ENCODE measurements at regions not wholly inside any gene's neighbourhood (a gene's known extent, or its start where the extent isn't known, plus 50 kb on each side); places are given as distances from the start of the nearest gene placed in this dataset.

DNA sequence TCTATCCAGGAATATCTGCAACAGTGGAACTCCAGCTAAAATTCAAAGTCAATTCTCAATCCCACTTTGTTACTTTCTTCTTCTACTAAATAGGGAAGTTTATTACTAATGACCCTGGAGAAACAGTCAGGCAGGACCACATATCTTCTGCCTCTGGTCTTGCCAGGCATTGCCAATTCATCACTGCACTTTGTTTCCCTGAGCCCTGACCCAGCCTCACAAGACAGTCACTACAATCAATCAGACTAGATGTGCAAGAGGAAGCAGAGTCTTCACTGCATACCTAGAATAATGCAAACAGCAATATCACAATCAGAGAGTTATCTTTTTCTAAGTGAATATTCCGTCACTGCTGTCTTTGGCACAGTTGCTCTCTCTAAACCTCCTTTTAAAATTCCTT, 74.9 kb upstream of the GAS1 start:
- no peak for ATAC-seq
- H3K79me2 ChIP-seq (ENCODE audit: insufficient read depth, low read length), result no peaks in the 10 kb centered on the region
- no peaks in the 10 kb centered on the region for H3K9me2 ChIP-seq (ENCODE audit: insufficient read depth)
- H3K9ac ChIP-seq (ENCODE audit: low read length), result no peak overlapping the region
- ChIA-PET RAD21 (ENCODE audit: low non-redundant PET in 1 of 2, low total read pairs in 2 of 2, uncharacterized antibody in 2 of 2, unreplicated experiment in 2 of 2) (no interaction called here), POLR2A (no interaction called here), CTCF (no interaction called here)
- H3K4me2 ChIP-seq (ENCODE audit: low read length), result no peak overlapping the region
- no TSS peak for BruUV-seq (replicated peaks)
- H3K27me3 ChIP-seq (ENCODE audit: insufficient read depth, low read length), result no peaks in the 10 kb centered on the region
- no peaks in the 10 kb centered on the region for H3K4me1 ChIP-seq (ENCODE audit: control insufficient read depth in 1 of 2, insufficient read depth in 2 of 2, low read length in 2 of 2)
- no peak overlapping the region for H2AFZ ChIP-seq (ENCODE audit: low read depth, low read length, poor library complexity, severe bottlenecking)
- no peaks in the 10 kb centered on the region for H4K20me1 ChIP-seq (ENCODE audit: insufficient read depth)
- no peak for TF ChIP-seq EGR1 (IDR thresholded peaks at IDR 0.05; ENCODE audit: low read depth)
- TF ChIP-seq REST (IDR thresholded peaks at IDR 0.05; ENCODE audit: low read depth), result no peak
- DNase-seq (ENCODE audit: low read depth, low spot score), result no peak
- no peak overlapping the region for H3K27ac ChIP-seq (ENCODE audit: low read depth, low read length)
- no peaks in the 10 kb centered on the region for H3K9me3 ChIP-seq (ENCODE audit: control insufficient read depth in 1 of 2, insufficient read depth in 1 of 2, low read depth in 1 of 2, low read length in 2 of 2)
- intact Hi-C loops (cut with micrococcal nuclease), result no loop called here
- H3K36me3 ChIP-seq (ENCODE audit: control insufficient read depth in 1 of 2, insufficient read depth in 2 of 2, low read length in 2 of 2), result no peaks in the 10 kb centered on the region
- no peak overlapping the region for H3K4me3 ChIP-seq (replicated peaks in 1 of 2; ENCODE audit: low read depth in 1 of 2, low read length in 2 of 2)

- ChIA-PET CTCF (no interaction called here), RAD21 (ENCODE audit: low non-redundant PET in 1 of 2, low total read pairs in 2 of 2, uncharacterized antibody in 2 of 2, unreplicated experiment in 2 of 2) (no interaction called here), POLR2A (no interaction called here)
- Histone ChIP-seq H3K9me3 (ENCODE audit: control insufficient read depth in 1 of 2, insufficient read depth in 1 of 2, low read depth in 1 of 2, low read length in 2 of 2) (no peaks in the 10 kb centered on the region), H3K36me3 (ENCODE audit: control insufficient read depth in 1 of 2, insufficient read depth in 2 of 2, low read length in 2 of 2) (no peaks in the 10 kb centered on the region), H3K4me1 (ENCODE audit: control insufficient read depth in 1 of 2, insufficient read depth in 2 of 2, low read length in 2 of 2) (no peaks in the 10 kb centered on the region), H3K4me3 (replicated peaks in 1 of 2; ENCODE audit: low read depth in 1 of 2, low read length in 2 of 2) (no peak overlapping the region), H3K9ac (ENCODE audit: low read length) (no peak overlapping the region), H2AFZ (ENCODE audit: low read depth, low read length, poor library complexity, severe bottlenecking) (no peak overlapping the region), H3K4me2 (ENCODE audit: low read length) (no peak overlapping the region), H3K79me2 (ENCODE audit: insufficient read depth, low read length) (no peaks in the 10 kb centered on the region), H3K9me2 (ENCODE audit: insufficient read depth) (no peaks in the 10 kb centered on the region), H3K27me3 (ENCODE audit: insufficient read depth, low read length) (no peaks in the 10 kb centered on the region), H4K20me1 (ENCODE audit: insufficient read depth) (no peaks in the 10 kb centered on the region), H3K27ac (ENCODE audit: low read depth, low read length) (no peak overlapping the region)
- no TSS peak for BruUV-seq (replicated peaks)
- intact Hi-C loops (cut with micrococcal nuclease), result no loop called here
- DNase-seq (ENCODE audit: low read depth, low spot score) (no peak), ATAC-seq (no peak)
- no peak for TF ChIP-seq CBX3 (IDR thresholded peaks at IDR 0.05; ENCODE audit: low read depth)
- TF ChIP-seq, protein P1, sequence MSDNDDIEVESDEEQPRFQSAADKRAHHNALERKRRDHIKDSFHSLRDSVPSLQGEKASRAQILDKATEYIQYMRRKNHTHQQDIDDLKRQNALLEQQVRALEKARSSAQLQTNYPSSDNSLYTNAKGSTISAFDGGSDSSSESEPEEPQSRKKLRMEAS (IDR thresholded peaks at IDR 0.05), result no peak
- no peak for TF ChIP-seq SIN3A (IDR thresholded peaks at IDR 0.05; ENCODE audit: low read depth)
- TF ChIP-seq, protein P2, sequence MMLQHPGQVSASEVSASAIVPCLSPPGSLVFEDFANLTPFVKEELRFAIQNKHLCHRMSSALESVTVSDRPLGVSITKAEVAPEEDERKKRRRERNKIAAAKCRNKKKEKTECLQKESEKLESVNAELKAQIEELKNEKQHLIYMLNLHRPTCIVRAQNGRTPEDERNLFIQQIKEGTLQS (IDR thresholded peaks at IDR 0.05), result no peak
- TF ChIP-seq SP1 (IDR thresholded peaks at IDR 0.05; ENCODE audit: low read depth), result no peak
- TF ChIP-seq YY1 (IDR thresholded peaks at IDR 0.05; ENCODE audit: extremely low read depth, insufficient replicate concordance, low read depth, low read length), result no peak
- TF ChIP-seq POLR2AphosphoS5 (IDR thresholded peaks at IDR 0.05; ENCODE audit: low read depth, low read length), result no peak
- no peak for TF ChIP-seq REST (IDR thresholded peaks at IDR 0.05; ENCODE audit: low read depth)
- no peak for TF ChIP-seq ZBTB33 (IDR thresholded peaks at IDR 0.05; ENCODE audit: extremely low read depth, insufficient replicate concordance, low read length)
- no peak for TF ChIP-seq POLR2A (IDR thresholded peaks at IDR 0.05; ENCODE audit: borderline replicate concordance, extremely low read depth, insufficient read depth, insufficient read length)
Observed at GRCh38 chr9:87026204-87026603, 78.9 kb upstream of the GAS1 start.

Measured in HCT116 (cell line).